Right ventricle myocardium inferior (tissue), 1 donor: ENCODE measurements at regions not wholly inside any gene's neighbourhood (a gene's known extent, or its start where the extent isn't known, plus 50 kb on each side); places are given as distances from the start of the nearest gene placed in this dataset.
A peak's percentile ranks its signal among the peaks of the same experiment; 100 is the strongest.
"Not testable (repeated sequence)": the region's sequence is repeated elsewhere in the genome, so short reads cannot be mapped to it uniquely, and the experiment has no call there.

Experiments
- ATAC-seq: fragments of 200-7000 bp; cut with Tn5 transposase; one replicate; pipeline ENCODE4 v1.9.1; 2020; ENCODE audit warnings: mild to moderate bottlenecking, moderate library complexity
- DNase-seq: peaks from one replicate; pipeline ENCODE4 v3.0.0; 2021; ENCODE audit errors: missing footprints
- intact Hi-C: fragments of 100-400 bp; cut with DNase I; formaldehyde crosslinking; loops from one replicate; pipeline ENCODE4 v1.11.0; 2022
- donor health status: DM: no; HTN: yes; CAD: no; lungs with severe emphysema.

DNA sequence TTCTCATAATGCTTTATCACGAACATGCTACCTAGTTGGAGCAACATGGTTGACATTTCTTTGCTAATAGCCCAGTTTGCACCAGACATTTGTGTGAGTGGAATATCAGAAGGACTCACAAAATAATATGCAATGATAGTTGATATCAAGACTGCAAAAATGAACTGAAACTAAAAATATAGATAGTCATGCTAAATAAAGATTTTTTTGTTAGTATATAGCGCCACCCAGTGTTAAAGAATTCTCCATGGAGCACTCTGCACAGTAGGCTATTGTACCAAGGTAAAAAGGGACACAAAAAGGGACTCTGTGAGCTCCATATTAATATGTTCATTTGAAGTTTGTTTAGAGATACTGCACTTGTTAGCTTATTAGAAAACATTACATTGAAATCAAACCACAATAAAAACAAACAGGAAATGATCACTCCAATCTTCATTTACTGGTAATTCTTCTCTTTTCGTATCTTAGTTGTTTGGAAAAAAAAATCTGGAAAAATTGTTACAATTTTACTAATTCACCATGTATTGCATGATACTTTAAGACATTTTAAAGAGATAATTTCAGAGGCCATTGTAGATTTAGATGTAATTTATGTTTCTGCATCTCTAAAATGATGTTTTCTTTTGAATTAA is 1509.6 kb downstream of the ADGRL3 start:
- intact Hi-C loops = loop anchor here (2.0 kb wide), 1 partner anchor 115 kb away; no protein-coding TSS in a partner anchor
- peak; percentile 46 for ATAC-seq
- DNase-seq = no peak

DNA sequence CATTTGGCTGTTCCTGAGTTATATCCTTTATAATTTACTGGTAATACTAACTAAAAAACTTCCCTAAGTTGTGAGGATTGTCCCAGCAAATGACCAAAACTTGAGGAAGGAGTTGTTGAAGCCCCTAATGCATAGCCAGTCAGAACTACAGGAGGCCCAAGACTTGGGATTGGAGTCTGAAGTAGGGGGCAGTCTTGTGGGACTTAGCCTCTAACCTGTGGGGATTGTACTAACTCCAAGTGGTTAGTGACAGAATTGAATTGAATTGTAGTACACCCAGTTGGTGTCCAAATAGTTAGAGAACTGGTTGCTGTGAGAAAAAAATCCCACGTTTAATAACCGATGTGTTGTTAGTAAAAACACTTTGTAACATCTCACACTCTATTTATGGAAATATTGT is 1506.3 kb downstream of the ADGRL3 start:
- no peak for DNase-seq
- intact Hi-C loops = no loop called here
- ATAC-seq = no peak

DNA sequence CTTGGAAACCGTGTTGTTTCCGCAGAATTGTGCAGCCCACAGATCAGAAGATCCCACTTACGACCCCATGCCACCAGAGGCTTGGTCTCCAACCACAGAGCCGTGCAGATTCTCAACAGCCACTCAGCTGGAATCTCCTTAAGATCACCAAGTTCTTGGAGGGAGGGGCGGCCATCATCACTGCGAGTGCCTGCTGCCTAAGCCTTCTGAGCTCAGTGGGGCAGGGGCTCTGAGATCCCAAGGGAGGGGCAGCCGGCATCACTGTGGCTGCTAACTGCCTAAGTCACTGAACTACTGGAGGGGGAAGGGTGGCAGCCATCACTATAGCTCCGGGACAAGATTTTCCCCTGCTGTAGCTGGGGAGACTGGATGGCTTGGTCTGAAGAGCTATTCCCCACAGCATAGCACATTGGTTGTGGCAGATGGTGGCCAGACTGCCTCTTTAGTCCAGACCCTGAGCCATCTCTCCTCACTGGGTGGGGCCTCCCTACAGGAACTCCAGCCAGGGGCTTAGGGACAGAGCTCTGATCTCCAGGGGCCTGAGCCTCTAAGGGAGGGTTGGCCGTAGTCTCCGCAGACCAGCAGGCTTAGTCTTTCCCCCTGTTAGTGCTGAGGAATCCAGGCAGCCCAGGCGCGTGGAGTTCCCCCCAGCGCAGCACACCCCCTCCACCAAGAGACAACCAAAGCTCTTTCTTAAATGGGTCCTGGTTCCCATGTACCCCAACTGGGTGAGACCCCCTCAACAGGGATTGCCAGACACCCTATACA is 1483.9 kb downstream of the ADGRL3 start:
- ATAC-seq = no peak
- intact Hi-C loops = no loop called here
- DNase-seq = no peak

DNA sequence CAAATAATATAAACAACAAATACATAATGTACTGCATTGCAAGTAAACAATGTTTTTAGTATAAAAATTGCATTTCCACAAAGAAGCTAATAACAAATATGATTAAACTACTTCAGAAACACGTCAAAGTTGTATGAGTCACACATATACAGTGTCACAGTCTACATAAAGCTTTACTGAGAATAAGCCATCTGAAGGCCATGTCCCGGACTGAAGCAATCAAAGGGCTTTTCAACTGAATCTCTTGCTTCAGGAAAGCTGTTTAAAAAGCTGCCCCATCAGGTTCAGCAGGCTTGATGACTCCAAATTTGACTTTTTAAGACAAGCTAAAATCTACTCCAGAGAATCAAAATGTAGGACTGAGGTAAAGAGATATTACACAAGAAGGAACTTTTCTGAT is 1476.8 kb downstream of the ADGRL3 start:
- no peak for DNase-seq
- intact Hi-C loops = no loop called here
- no peak for ATAC-seq

DNA sequence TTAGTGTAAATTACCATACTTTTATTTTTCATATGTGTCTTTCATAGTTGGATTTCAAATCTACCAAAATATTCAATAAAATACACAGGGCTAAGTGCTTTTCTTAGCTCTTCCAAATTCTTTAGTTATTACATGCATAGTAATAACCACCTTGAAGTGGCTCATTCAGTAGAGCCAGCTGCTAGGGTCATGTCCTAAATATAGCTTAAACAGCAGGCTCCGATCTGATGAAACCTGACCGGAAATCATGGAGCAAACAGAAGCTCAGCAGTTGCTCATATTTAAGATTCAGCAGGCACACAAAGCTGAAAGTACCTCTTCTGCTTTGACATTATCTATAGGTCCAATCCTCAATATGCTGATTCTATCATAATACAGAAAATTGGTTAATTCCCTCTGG is 1470.4 kb downstream of the ADGRL3 start:
- DNase-seq (no peak), ATAC-seq (peak; percentile 76)
- intact Hi-C loops = no loop called here

DNA sequence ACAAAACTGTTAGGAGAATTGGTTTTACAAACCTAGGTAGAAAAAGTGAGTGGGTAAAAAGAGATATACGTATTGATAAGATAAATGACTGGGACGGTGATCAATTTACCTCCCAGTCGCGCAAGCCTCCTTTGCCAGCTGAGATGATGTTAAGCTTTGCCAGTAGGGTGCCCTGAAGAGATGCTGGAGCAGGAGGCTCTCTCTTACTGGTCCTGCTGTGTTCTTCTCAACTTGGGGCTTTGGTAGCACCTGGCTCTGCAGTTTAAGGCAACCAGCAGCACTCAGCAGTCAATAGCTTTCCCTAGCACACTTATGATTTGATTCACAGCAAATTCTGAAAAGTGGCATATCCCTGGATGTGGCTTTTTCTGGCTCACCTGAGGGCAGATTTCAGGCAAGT is 1461.7 kb downstream of the ADGRL3 start:
- ATAC-seq = no peak
- intact Hi-C loops = no loop called here
- DNase-seq = no peak

DNA sequence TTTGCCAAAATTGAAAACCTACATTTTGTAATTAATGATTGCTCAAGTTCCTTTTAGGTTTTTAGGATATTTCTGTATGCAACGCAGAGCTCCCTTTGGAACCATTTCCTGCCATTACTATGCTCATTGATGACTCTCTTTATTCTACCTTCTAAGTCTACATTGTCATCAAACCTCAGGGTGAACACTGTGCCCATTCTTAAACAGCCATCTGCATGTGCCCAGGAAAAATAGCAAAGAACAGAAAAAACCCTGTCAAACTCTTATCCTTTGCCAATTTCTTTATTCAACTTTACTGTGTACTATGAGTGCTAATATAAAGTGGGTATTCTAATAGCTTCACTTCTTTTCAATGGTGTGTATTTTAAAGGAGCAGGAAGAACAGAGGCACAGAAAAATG is 1455.9 kb downstream of the ADGRL3 start:
- ATAC-seq (no peak), DNase-seq (no peak)
- intact Hi-C loops = no loop called here

DNA sequence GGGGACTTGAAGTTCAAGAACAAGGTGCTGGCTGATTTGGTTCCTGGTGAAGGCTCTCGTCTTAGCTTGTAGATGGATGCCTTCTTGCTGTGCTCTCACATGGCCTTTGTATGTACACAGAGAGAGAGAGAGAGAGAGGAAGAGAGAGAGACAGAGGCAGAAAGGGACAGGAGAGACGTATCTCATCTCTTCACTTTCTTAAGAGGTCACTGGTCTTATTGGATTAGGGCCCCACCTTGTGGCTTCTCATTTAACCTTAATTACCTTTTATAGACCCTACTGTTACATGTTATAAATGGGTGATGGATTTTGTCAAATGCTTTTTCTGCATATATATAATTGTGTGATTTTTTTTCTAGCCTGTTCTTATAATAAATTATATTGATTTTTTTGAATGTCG is 1444.2 kb downstream of the ADGRL3 start:
- peak; percentile 54 for ATAC-seq
- no peak for DNase-seq
- intact Hi-C loops = no loop called here

DNA sequence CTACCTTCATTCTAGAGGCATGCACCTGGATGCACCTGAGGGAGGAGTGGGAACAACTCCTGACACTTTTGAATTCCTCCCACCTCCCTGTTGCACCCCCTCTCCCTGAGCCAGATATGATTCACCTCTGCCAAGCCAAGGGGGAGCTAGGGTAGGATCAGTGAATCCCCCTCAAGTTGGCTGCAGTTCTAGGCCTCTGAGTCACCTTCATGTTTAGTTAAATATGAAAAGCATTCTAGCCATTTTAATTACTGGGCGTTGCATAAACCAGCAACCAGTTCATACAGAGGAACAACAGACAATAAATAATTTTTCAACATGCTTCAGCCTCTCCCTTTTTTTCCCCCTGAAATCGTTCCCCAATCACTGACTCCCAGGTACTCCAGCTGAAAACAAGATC is 1440.2 kb downstream of the ADGRL3 start:
- ATAC-seq (no peak), DNase-seq (no peak)
- intact Hi-C loops = no loop called here

DNA sequence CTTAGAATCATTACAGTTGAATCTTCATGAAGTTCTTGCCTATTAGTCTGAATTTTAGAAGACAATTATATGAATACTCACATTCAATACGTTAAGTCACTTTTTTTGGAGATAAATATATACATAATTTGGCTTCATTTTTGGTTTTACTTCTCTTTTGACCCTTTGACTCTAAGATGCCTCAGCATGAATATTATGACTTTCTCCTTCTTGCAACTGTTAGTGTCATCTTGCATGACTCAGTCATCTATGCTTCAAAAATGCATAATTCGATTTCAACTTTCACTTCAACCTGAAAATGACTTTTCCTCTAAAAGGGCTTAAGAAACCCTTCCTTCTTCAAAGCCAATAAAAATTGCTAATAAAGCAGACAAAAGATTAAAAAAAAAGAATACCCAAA is 1427.5 kb downstream of the ADGRL3 start:
- ATAC-seq = no peak
- no peak for DNase-seq
- intact Hi-C loops = no loop called here

DNA sequence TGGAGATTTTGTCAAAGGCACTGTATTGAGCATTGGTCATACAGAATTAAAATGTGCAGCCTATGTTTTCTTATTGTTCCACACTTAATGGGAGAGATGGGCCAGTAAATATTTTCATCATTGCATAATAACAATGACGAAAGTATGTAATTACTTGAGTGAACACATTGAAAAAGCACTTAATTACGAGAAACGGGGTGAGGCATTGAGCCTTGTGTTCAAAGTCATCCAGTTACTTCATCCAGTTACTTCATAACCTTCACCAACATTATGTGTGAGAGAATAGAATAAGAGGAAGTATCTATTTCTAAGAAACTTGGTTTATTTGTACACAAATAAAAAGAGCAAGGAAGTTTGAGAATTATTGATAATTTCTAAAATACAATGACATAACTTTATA is 1427.0 kb downstream of the ADGRL3 start:
- ATAC-seq = no peak
- intact Hi-C loops = no loop called here
- DNase-seq = no peak

DNA sequence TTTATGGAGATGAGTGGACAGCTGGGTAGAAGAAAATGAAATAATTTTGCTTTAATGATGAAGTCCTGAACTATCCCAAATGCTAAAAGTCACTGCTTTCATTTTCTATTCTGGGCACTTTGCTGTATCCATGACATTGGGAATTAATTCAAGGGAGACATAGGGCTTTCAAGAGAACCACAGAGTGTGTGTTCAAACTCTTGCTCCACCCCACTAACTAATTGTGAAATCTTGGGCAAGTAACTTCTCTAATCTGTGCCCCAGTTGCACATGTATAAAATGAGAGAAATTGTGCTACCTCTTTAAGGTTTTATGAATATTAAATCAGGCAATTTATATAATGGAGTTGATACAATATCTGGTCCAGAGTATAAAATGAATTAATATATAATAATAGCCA is 1422.0 kb downstream of the ADGRL3 start:
- intact Hi-C loops = no loop called here
- no peak for DNase-seq
- no peak for ATAC-seq

DNA sequence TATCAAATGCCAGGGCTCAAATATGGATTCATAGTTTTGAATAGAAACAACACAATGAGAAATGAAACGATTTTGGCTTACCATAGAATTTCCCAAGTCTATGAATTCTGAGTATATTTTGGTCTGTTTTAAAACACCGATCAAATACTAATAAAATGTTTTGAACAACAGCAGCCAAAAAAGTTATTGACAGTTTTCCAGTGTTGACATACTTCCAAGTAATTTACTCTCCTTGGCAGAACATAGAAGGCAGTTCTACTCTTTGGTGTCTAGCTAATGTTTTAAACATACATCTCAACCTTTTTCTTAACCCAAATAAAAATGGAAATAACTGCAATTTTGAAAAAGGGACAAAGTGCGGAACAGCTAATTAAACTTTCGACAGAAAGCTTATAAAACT is 1419.8 kb downstream of the ADGRL3 start:
- intact Hi-C loops = no loop called here
- ATAC-seq (no peak), DNase-seq (no peak)

DNA sequence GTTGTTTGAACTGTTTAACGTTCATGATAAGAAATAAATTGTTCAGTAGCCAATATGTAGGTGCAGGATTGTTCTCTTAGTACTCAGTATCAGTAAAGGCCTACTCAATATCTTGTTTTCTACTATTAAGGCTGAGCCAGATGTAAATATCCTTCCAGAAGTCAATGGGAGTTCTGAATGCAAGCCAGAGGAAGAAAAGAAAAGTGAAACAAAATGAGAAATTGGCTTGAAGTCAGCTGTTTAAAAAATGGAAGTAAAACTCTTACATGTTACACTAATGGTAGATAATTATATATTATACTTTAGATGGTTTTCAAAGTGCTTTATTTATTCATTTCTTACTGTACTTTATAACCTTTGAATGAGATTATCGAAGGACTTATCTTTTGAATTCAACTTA is 1417.9 kb downstream of the ADGRL3 start:
- DNase-seq = no peak
- ATAC-seq = no peak
- intact Hi-C loops = no loop called here

DNA sequence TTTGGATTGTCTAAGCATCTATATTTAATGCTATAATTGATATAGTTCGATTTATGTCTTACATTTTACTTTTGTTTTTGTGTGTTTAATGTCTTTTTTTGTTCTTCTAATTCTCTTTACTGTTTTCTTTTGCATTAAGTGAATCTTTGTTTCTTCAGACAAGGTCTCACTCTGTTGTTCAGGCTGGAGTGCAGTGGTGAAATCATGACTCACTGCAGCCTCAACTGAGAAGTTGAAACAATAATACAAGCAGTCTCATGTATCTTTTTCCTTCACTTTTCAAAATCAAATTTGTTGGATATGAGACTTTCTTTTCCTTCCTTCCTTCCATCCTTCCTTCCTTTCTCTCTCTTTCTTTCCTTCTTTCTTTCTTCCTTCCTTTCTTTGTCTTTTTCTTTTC is 1401.6 kb downstream of the ADGRL3 start:
- intact Hi-C loops = no loop called here
- DNase-seq (no peak), ATAC-seq (no peak)

DNA sequence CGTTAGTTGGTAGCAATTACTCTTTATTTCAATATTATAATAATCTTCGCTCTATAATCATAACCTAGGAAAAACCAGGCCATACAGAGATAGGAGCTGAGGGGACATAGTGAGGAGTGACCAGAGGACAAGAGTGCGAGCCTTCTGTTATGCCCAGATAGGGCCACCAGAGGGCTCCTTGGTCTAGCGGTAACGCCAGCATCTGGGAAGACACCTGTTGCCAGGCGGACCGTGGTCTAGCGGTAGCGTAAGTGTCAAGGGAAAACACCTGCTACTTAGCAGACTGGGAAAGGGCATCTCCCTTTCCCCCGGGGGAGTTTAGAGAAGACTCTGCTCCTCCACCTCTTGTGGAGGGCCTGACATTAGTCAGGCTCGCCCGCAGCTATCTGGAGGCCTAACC is 1395.1 kb downstream of the ADGRL3 start:
- DNase-seq = peak; percentile 60
- intact Hi-C loops = loop anchor here (2.0 kb wide), 1 partner anchor 116 kb away; no protein-coding TSS in a partner anchor
- not testable (repeated sequence) for ATAC-seq

DNA sequence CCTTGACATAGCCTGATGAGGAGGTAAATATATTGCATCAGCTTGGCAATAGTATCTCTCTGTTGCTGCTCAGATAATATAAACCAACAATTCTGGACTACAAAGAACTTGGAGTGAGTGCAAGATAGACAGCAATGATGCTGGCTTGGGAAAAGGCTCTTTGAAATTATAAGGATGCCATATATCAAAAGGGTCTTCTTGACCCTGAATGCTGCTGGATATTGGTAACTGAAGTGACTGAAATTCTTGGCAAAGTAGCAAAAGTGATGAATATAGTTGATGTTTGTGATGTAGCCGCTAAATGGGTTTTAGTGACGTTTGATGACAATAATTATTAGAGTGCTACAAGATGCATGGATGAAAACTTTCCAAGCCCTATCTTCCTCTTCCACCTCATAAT is 1391.6 kb downstream of the ADGRL3 start:
- DNase-seq = no peak
- intact Hi-C loops = no loop called here
- ATAC-seq = no peak

DNA sequence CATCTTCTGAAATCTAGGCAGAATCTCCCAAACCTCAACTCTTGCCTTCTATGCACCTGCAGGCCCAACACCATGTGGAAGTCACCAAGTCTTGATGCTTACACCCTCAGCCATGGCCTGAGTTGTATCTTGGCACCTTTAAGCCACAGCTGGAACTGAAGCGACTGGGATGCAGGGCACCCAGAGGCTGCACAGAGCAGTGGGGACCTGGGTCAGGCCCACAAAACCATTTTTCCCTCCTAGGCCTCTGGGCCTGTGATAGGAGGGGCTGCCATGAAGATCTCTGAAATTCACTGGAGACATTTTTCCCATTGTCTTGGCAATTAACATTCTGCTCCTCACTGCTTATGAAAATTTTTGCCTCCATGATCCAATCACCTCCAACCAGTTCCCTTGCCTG is 1388.5 kb downstream of the ADGRL3 start:
- no peak for ATAC-seq
- intact Hi-C loops = no loop called here
- DNase-seq = no peak

DNA sequence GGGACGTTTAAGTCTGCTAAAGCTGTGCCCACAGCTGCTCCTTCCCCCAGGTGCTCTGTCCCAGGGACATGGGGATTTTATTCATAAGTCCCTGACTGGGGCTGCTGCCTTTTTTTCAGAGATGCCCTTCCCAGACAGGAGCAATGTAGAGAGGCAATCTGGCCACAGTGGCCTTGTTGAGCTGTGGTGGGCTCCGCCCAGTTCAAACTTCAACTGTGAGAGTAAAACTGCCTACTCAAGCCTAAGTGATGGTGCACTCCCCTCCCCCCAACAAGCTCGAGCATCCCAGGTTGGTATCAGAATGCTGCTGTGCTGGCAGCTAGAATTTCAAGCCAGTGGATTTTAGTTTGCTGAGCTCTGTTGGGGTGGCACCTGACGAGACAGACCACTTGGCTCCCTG is 1371.4 kb downstream of the ADGRL3 start:
- DNase-seq (no peak), ATAC-seq (no peak)
- intact Hi-C loops = no loop called here

DNA sequence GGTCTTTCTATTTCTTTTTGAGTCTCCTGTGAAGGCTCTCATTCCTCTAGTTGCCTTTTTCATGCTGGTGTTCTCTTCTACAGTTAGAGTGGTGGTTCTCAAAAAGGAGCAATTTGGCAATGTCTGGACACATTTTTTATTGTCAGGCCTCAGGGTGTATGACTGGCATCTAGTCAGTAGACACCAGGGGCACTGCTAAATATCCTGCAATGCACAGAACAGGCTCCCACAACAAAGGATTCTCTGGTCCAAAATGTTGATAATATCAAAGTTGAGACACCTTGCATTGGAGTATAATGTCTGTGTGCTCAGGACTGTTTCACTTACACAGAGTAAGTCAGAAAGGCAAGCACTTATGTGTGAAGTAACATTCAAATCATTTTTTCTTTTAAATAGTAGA is 1360.7 kb downstream of the ADGRL3 start:
- ATAC-seq (no peak), DNase-seq (no peak)
- intact Hi-C loops = no loop called here

DNA sequence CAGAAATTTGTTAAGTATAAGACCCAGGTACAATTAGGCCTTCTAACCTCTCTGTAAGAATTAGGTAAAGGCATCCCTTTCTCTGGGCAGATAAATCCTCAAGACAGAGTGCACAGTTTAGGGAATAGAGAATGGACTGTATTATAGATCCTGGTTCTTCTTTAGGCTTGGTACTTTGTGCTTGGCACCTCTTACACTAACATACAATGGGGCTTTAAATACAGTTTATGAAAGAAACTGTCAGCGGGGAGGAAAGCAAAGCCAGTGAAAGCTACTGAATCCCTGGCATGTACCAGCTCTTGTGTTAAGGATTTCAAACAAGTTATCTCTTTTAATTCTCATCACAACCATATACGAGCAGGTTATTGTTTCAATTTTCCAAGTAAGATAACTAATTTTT is 1350.0 kb downstream of the ADGRL3 start:
- intact Hi-C loops = no loop called here
- no peak for DNase-seq
- ATAC-seq = no peak
